ENCODE measurements at regions not wholly inside any gene's neighbourhood (a gene's known extent, or its start where the extent isn't known, plus 50 kb on each side); places are given as distances from the start of the nearest gene placed in this dataset.

- H3K27ac ChIP-seq (ENCODE audit: insufficient read length, low read depth, low read length): no peak overlapping the region
- no peak overlapping the region for H2AFZ ChIP-seq (ENCODE audit: low read length)
- H2BK120ac ChIP-seq (ENCODE audit: low read depth, low read length, poor library complexity, severe bottlenecking): no peak overlapping the region
- Mint-ChIP-seq H3K27me3 (ENCODE audit: low read depth) (no peaks in the 10 kb centered on the region), H3K36me3 (ENCODE audit: insufficient read depth in 1 of 3, low read depth in 3 of 3) (peaks cover 6 to 29% (median 14%) of the 10 kb centered on the region in 3 experiments; a peak in 6 of 7 replicates), H3K4me1 (no peaks in the 10 kb centered on the region), H3K4me3 (no peak overlapping the region), H3K27ac (no peak overlapping the region), H3K9me3 (peaks cover 28 to 35% of the 10 kb centered on the region in 2 experiments)
- no peak overlapping the region for H4K5ac ChIP-seq (ENCODE audit: insufficient read length, low read depth, low read length)
- H3K23me2 ChIP-seq (ENCODE audit: insufficient read length, low read depth, low read length, poor library complexity, severe bottlenecking): no peaks in the 10 kb centered on the region
- WGBS (ENCODE audit: extremely low coverage, insufficient read length, low lambda C conversion rate): no CpG with 5 or more reads among the region's 3 CpGs
- no peak overlapping the region for H4K8ac ChIP-seq (replicated peaks; ENCODE audit: insufficient read length, low read depth, low read length)
- no peaks in the 10 kb centered on the region for H3K27me3 ChIP-seq (ENCODE audit: insufficient read depth, low read length)
- no peak overlapping the region for H3K4ac ChIP-seq (ENCODE audit: low read depth, low read length)
- H3K14ac ChIP-seq (ENCODE audit: insufficient read depth, low read length): no peak overlapping the region
- no peak overlapping the region for H3K56ac ChIP-seq (ENCODE audit: insufficient read length, low read depth, low read length)
- no peak overlapping the region for H3K18ac ChIP-seq (ENCODE audit: insufficient read length, low read depth, low read length)
- H4K91ac ChIP-seq (ENCODE audit: insufficient read length, low read depth, low read length): no peak overlapping the region
- no peak overlapping the region for H2BK5ac ChIP-seq (ENCODE audit: insufficient read length, low read length)
- no peaks in the 10 kb centered on the region for H3K9me3 ChIP-seq (ENCODE audit: control insufficient read depth, low read depth, low read length)
- no peaks in the 10 kb centered on the region for H3K79me1 ChIP-seq (ENCODE audit: insufficient read depth, low read depth, low read length, poor library complexity, severe bottlenecking)
- H3K79me2 ChIP-seq (ENCODE audit: insufficient read depth, low read length): no peaks in the 10 kb centered on the region
- no peak overlapping the region for H2BK12ac ChIP-seq (ENCODE audit: insufficient read length, low read depth, low read length)
- no peak overlapping the region for H2BK20ac ChIP-seq (ENCODE audit: low read depth, low read length, poor library complexity, severe bottlenecking)
- no peak overlapping the region for H3K4me2 ChIP-seq (ENCODE audit: insufficient read depth, insufficient read length, low read length)
- no peak overlapping the region for H3T11ph ChIP-seq (ENCODE audit: low read length)
- H3K23ac ChIP-seq (ENCODE audit: insufficient read length, low read depth, low read length): no peak overlapping the region
- H3K9ac ChIP-seq (ENCODE audit: extremely low read depth, insufficient read length, low read length): no peak overlapping the region
- no peak for DNase-seq
- no peaks in the 10 kb centered on the region for H3K4me1 ChIP-seq (ENCODE audit: insufficient read depth, low read length)
- no peaks in the 10 kb centered on the region for H4K20me1 ChIP-seq (ENCODE audit: control insufficient read depth, insufficient read depth, insufficient read length)
- no peak overlapping the region for H2BK15ac ChIP-seq (ENCODE audit: low read depth, low read length)
- no peak for TF ChIP-seq CTCF (conservative IDR thresholded peaks at IDR 0.05)
- H2AK5ac ChIP-seq (ENCODE audit: insufficient read length, low read length): no peak overlapping the region
Observed at GRCh38 chr3:164470471-164470870, 607.8 kb downstream of the SI start.
